Right forelimb (tissue), 1 donor: ENCODE measurements at regions not wholly inside any gene's neighbourhood (a gene's known extent, or its start where the extent isn't known, plus 50 kb on each side); places are given as distances from the start of the nearest gene placed in this dataset.
"Not testable (repeated sequence)": the region's sequence is repeated elsewhere in the genome, so short reads cannot be mapped to it uniquely, and the experiment has no call there.

ENCODE experiments used
- DNase-seq: peaks from one replicate; pipeline ENCODE4 v3.0.0-alpha.2; 2018

GRCh38 chr18:77329651-77330050 is 80.0 kb downstream of the GALR1 start:
- DNase-seq = no peak

- DNase-seq = no peak
These were observed 85.2 kb downstream of the GALR1 start for GRCh38 chr18:77334876-77335275.

- DNase-seq = no peak
These were observed 88.0 kb downstream of the GALR1 start for GRCh38 chr18:77337604-77338003.

- no peak for DNase-seq
These were observed 89.4 kb downstream of the GALR1 start for GRCh38 chr18:77339093-77339492.

- no peak for DNase-seq
These were observed 90.0 kb downstream of the GALR1 start for GRCh38 chr18:77339623-77340022.

- no peak for DNase-seq
These were observed 91.2 kb downstream of the GALR1 start for GRCh38 chr18:77340815-77341214.

GRCh38 chr18:77341527-77342325 is 92.1 kb downstream of the GALR1 start:
- no peak for DNase-seq

- DNase-seq = no peak
These were observed 93.1 kb downstream of the GALR1 start for GRCh38 chr18:77342736-77343135.

GRCh38 chr18:77343846-77344510 is 94.3 kb downstream of the GALR1 start:
- no peak for DNase-seq

- DNase-seq = peak; percentile 70
These were observed 95.3 kb downstream of the GALR1 start for GRCh38 chr18:77344786-77345500.

- no peak for DNase-seq
These were observed 96.7 kb downstream of the GALR1 start for GRCh38 chr18:77346208-77346810.

GRCh38 chr18:77353349-77353748 is 103.7 kb downstream of the GALR1 start:
- DNase-seq = not testable (repeated sequence)

GRCh38 chr18:77359561-77360314 is 110.1 kb downstream of the GALR1 start:
- no peak for DNase-seq

- DNase-seq = no peak
These were observed 110.9 kb downstream of the GALR1 start for GRCh38 chr18:77360315-77361190.

- DNase-seq = no peak
These were observed 111.7 kb downstream of the GALR1 start for GRCh38 chr18:77361382-77361781.

GRCh38 chr18:77365667-77366066 is 116.0 kb downstream of the GALR1 start:
- no peak for DNase-seq

- no peak for DNase-seq
These were observed 116.5 kb downstream of the GALR1 start for GRCh38 chr18:77366067-77366719.

GRCh38 chr18:77366720-77367641 is 117.3 kb downstream of the GALR1 start:
- no peak for DNase-seq

GRCh38 chr18:77369644-77370043 is 120.0 kb downstream of the GALR1 start:
- no peak for DNase-seq
